Right lobe of liver (tissue), 6 donors: ENCODE measurements at regions not wholly inside any gene's neighbourhood (a gene's known extent, or its start where the extent isn't known, plus 50 kb on each side); places are given as distances from the start of the nearest gene placed in this dataset.

Experiments used
- ATAC-seq, 4 donors: fragments of 200-7000 bp; cut with Tn5 transposase; one replicate each; pipeline ENCODE4 v1.9.1; 2020; ENCODE audit warnings: mild to moderate bottlenecking in 4 of 4, moderate library complexity in 4 of 4
- DNase-seq, 3 donors: peaks; one replicate each; pipeline ENCODE4 v3.0.0-alpha.2; 2020
- H3K27ac ChIP-seq, 3 donors: fragments of 200-600 bp; one replicate each; pipeline ENCODE4 v1.8.0; 2022
- H3K27me3 ChIP-seq, 2 donors: fragments of 200-600 bp; one replicate each; pipeline ENCODE4 v1.8.0; 2022
- H3K36me3 ChIP-seq, 4 donors: fragments of 200-600 bp; sonication (generic) in 1 of 4; one replicate each; pipeline versions ENCODE4 v1.5.1 to v1.8.0; 2017 to 2022; ENCODE audit warnings: control low read depth in 1 of 4
- H3K4me1 ChIP-seq, 4 donors: fragments of 200-600 bp; sonication (generic) in 1 of 4; one replicate each; pipeline versions ENCODE4 v1.5.1 to v1.8.0; 2017 to 2022; ENCODE audit warnings: control low read depth in 1 of 4
- H3K4me3 ChIP-seq, 3 donors: fragments of 200-600 bp; one replicate each; pipeline ENCODE4 v1.8.0; 2022
- H3K9me3 ChIP-seq, 4 donors: fragments of 200-600 bp; sonication (generic) in 1 of 4; one replicate each; pipeline versions ENCODE4 v1.5.1 to v1.8.0; 2017 to 2022; ENCODE audit warnings: control low read depth in 1 of 4
- CTCF ChIP-seq, 4 donors: fragments of 200-600 bp in 3 of 4; fragments of 450-650 bp in 1 of 4; IDR thresholded peaks; one replicate each; pipeline versions ENCODE4 v1.5.1 to v1.8.0; 2016 to 2022; ENCODE audit warnings: antibody characterized with exemption in 4 of 4, mild to moderate bottlenecking in 2 of 4
- POLR2A ChIP-seq: fragments of 450-650 bp; IDR thresholded peaks from one replicate; pipeline ENCODE4 v1.6.1; 2017; ENCODE audit warnings: antibody characterized with exemption, mild to moderate bottlenecking
- WGBS: methylation state at CpG from one replicate; pipeline ENCODE4 v1.1.6; 2018; ENCODE audit warnings: low coverage, low lambda C conversion rate; ENCODE audit not compliant: insufficient coverage; ENCODE audit errors: missing lambda C conversion rate; 5-methylcytosine and 5-hydroxymethylcytosine counted together
- intact Hi-C, 2 donors: fragments of 100-400 bp; cut with DNase I; formaldehyde crosslinking; loops; one replicate each; pipeline versions ENCODE4 v1.11.2 to v1.14.1; 2022
- donor health status: DM: no; HTN: yes; CAD: no.
- donor health status: DM: no; HTN: no; CAD: no.
- donor health status: DM: no; HTN: no; CAD: no.
- donor health status: DM: no; HTN: yes; CAD: no.
- donor health status: DM: no; HTN: yes; CAD: no.

GRCh38 chr12:124709722-124710687, 142.6 kb upstream of the NCOR2 start:
- DNase-seq (no peak), ATAC-seq (no peak)
- Histone ChIP-seq H3K4me1 (peaks cover 0 to 5% (median 3%) of the 10 kb centered on the region in 4 donors), H3K9me3 (no peaks in the 10 kb centered on the region), H3K27me3 (no peaks in the 10 kb centered on the region), H3K27ac (no peak overlapping the region), H3K36me3 (no peaks in the 10 kb centered on the region), H3K4me3 (no peak overlapping the region)
- WGBS, result 89% methylated on average over 3 of the region's 8 CpGs
- intact Hi-C loops, result no loop called here
- TF ChIP-seq POLR2A, result no peak
- TF ChIP-seq CTCF (IDR thresholded peaks at IDR 0.05), result no peak

- Histone ChIP-seq H3K36me3 (no peaks in the 10 kb centered on the region), H3K4me1 (peaks cover 0 to 9% (median 1%) of the 10 kb centered on the region in 4 donors), H3K27me3 (no peaks in the 10 kb centered on the region), H3K27ac (no peak overlapping the region), H3K4me3 (no peak overlapping the region), H3K9me3 (no peaks in the 10 kb centered on the region)
- ATAC-seq, result no peak
- 100% methylated on average over 3 of the region's 8 CpGs for WGBS
- no peak for DNase-seq
- intact Hi-C loops, result no loop called here
- TF ChIP-seq POLR2A (no peak), CTCF (IDR thresholded peaks at IDR 0.05) (no peak)
Measured at GRCh38 chr12:124707316-124707715, 139.9 kb upstream of the NCOR2 start.

- H3K36me3 ChIP-seq, result no peaks in the 10 kb centered on the region
- ATAC-seq (no peak), DNase-seq (no peak)
- H3K27me3 ChIP-seq, result no peaks in the 10 kb centered on the region
- WGBS, result 93% methylated on average over 10 of the region's 10 CpGs
- no peaks in the 10 kb centered on the region for H3K9me3 ChIP-seq
- intact Hi-C loops, result no loop called here
- no peak for TF ChIP-seq CTCF (IDR thresholded peaks at IDR 0.05)
- TF ChIP-seq POLR2A, result no peak
- peaks cover 0 to 9% (median 1%) of the 10 kb centered on the region in 4 donors for H3K4me1 ChIP-seq
- H3K4me3 ChIP-seq, result no peak overlapping the region
- H3K27ac ChIP-seq, result no peak overlapping the region
Measured at GRCh38 chr12:124706363-124706762, 139.0 kb upstream of the NCOR2 start.

GRCh38 chr12:124705545-124706138, 138.2 kb upstream of the NCOR2 start:
- TF ChIP-seq POLR2A, result no peak
- TF ChIP-seq CTCF (IDR thresholded peaks at IDR 0.05), result no peak
- Histone ChIP-seq H3K36me3 (no peaks in the 10 kb centered on the region), H3K4me1 (peaks cover 0 to 9% (median 1%) of the 10 kb centered on the region in 4 donors), H3K4me3 (no peak overlapping the region), H3K27me3 (no peaks in the 10 kb centered on the region), H3K27ac (no peak overlapping the region), H3K9me3 (no peaks in the 10 kb centered on the region)
- intact Hi-C loops, result no loop called here
- WGBS, result 100% methylated on average over 2 of the region's 11 CpGs
- no peak for DNase-seq
- ATAC-seq, result no peak
